ENCODE measurements at regions not wholly inside any gene's neighbourhood (a gene's known extent, or its start where the extent isn't known, plus 50 kb on each side); places are given as distances from the start of the nearest gene placed in this dataset.

DNA sequence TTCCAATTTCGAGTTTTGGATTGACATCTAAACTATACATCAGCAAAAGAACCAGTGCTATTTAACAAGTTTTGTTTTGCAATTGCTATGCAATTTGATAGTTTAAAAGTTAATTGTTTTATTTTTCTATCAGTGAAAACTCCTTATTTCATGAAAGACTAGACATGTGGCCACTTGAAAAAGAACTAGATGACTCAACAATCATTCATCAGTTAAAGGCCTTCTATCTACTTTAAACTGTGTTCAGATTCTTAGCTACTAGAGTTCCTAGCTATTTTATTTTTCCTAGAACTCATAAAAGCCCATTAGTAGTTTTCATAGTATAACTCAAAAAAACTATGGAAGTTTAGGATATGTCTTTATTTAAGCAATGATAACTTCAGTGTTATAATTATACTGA lies 104.6 kb upstream of the LSM8 start:
- no peak for DNase-seq (ENCODE audit: low spot score)

DNA sequence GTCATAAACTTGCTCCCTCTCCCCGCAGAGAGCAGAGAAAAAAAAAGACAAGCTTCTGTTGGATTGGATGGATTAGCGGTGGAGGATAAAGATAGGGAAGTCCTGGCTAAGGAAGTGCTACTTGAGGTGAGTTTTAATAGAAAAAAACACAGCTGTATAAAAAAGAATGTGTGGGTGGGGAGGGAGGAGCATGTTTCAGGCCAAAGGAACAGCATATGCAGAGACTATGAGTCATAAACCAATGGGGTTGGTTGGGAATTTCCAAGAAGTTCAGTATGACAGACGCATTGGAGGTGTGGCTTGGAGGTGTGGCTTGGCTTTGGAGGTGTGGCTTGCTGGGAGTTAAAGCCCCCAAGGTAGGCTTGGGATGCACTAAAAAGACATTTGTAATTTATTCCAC lies 103.0 kb upstream of the LSM8 start:
- peak; percentile 22 for DNase-seq (ENCODE audit: low spot score)

DNA sequence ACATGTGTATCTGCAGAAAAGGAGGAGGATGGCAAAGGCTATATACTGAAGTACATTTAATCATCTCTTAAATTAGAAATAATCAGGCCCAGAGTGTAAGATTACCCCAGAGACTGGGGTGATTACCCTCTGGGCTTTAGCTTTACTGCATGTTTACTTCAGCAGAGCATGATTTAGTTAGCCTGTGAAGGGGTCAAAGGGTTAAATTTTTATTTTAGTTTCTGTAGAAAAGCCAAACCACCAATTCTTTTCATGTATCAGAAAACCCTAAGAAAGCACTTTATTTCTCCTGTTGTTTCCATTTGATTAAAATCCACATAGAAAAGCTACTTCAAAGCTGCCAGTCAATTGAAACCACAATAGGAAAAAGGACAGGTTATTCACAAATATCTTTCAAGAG lies 101.5 kb upstream of the LSM8 start:
- DNase-seq (ENCODE audit: low spot score): no peak

DNA sequence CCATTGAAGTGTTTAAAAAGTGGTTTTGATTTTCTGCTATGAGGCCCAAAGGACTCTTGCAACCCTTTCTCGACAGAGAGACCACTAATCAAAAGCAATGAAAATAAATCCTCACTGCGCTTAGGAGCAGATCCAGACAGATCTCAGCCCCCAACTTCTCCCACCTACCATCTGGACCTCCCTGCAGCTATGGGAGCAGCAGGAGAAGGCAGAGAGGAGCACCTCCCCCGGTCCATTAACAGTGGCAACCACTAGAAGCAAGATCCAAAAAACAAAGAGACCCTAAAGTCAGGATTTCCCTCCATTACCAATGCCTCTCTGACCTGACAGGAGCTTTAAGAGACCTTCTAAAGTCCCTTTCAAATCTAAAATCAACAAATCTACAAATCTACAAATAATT lies 99.0 kb upstream of the LSM8 start:
- no peak for DNase-seq (ENCODE audit: low spot score)

DNA sequence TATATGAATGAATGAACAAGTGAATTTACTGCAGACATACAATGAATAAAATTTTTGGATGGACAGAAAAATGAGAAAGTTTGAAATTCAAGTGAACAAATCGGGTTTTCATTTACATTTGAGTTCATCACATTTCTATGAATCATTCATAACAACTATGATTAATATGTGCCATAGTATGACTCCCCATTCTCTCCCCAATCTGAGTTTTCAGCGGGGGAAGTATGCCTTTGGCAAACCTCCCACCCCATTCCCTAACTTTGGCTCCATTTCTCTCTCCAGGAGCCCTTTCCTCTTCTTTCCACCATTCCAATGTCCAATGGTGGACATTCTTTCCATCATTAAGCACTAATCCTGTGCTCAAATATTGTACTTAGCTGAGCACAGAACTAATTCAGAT lies 96.8 kb upstream of the LSM8 start:
- DNase-seq (ENCODE audit: low spot score): no peak

DNA sequence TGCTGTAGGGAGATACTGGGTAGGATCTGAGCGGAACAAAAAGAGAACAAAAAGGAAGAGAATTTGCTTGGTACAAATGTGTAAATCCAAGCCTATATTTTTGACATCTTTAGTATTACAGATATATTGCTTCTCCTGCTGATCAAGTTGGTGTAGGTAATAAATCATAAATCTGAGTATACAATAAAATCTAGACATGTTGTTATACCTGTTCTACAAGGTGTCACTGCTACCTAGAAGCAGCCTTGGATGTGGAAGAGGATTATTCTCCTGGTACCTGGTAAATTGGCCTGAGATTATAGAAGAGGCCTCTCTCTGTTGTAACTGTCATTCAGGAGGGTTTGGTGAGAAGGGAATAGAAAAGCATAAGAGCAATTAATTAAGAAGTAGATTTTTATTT lies 89.9 kb upstream of the LSM8 start:
- DNase-seq (ENCODE audit: low spot score): no peak

DNA sequence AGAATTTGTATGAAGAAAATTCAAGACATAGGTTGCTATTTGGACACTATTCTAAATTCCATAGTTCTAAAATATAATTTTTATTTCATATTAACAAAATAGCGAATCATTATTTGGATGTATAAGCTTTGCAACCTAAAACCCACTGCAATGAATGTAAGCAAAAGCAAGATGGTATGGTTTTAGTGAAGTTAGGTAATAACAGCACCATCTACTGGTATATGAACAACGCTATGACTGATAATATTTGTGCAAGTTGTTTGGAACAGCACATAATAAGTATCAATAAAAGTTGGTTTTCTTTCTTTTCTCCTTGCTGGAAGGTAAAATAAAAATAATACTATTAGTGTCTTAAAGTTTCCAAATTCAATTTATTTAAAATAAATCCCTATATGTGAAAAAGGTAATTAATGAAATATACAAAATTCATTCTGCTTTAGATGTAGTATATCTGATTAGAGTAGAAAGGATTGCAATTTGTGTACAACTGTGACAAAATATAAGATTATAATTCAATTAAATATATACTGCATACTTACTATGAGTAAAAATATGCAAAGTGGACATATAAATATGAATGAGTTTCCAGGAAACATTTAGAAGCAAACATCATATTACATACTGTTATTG lies 79.0 kb upstream of the LSM8 start:
- DNase-seq (ENCODE audit: low spot score): peak; percentile 9

DNA sequence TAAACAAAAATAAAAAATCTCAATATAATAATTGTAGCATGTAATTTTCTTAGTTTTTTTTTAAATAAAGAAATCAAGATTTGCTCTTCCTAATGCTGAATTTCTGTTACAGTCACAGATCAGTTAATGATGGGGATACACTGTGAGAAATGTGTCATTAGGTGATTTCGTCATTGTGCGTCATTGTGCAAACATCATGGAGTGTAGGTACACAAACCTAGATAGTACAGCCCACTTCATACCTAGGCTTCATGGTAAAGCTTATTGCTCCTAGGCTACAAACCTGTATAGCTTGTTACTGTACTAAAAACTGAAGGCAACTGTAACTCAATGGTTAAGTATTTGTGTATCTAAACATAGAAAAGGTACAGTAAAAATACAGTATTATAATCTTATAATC lies 74.4 kb upstream of the LSM8 start:
- DNase-seq (ENCODE audit: low spot score): no peak

DNA sequence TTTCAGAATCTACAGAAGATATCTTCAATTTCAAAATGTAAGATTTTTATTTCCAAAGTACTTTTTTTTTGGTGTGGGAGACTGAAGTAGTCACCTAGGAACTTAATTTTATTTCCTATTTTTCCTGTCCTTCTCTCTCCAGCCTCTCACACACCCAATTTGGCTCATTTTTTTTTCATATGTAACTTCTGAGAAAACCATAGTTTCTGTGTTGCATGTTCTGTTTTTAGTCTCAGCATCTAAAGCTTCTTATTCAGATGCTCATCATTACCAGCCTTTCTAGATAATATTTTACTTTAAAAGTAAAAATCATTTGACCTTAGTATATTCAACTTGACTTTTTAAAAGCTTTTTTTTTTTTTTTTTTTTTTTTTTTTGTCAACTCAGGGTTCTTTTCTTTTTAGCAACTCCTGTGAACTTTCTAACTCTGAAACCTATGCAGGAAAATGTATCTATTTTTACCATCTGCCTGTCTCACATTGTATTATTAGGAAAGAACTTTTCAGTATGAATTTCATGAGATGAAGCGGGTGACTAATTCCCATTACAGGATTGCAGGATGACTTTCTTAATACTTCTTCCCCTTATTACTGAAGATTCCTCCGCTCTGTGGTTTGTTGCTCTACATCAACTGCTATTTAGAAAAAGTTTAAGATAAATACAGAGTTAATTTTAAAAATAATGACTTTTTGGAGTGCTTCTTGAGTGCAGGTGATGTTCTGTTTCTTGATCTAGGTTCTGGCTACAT lies 73.6 kb upstream of the LSM8 start:
- no peak for DNase-seq (ENCODE audit: low spot score)

DNA sequence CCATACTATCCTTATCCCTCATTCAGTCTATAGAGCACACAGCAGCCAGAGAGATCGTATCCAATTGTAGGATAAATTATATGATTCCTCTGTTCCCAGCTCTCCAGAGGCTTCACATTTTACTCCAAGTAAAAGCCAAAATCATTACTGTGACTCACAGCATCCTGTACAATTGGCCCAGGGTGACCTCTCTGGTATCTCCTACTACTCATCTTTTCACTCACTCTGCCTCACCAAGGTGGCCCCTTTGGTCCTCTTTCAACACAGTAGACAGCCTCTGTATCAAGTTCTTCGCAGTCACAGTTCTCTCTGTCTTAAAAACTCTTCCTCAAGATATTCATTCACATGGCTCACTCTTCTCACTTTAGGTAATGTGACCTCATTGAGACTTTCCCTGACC lies 72.6 kb upstream of the LSM8 start:
- no peak for DNase-seq (ENCODE audit: low spot score)

DNA sequence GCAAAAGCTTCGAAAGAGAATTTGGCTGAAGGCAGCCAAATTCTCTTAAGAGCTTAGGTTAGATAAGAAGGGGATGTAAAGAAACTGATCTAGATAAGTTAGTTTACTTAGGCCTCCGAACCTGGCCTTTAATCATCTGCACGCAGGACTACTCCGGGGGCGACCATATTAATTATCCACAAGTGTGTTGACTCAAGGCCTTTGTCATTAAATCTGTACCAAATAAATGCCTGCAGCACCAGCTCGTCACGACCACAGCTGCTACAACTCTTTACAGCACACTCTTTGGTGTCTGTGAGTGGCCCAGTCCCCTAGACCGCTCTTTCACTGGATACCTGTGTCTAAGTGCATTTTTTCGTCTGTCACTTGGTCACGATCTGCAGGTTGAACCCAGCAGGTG lies 69.8 kb upstream of the LSM8 start:
- no peak for DNase-seq (ENCODE audit: low spot score)

DNA sequence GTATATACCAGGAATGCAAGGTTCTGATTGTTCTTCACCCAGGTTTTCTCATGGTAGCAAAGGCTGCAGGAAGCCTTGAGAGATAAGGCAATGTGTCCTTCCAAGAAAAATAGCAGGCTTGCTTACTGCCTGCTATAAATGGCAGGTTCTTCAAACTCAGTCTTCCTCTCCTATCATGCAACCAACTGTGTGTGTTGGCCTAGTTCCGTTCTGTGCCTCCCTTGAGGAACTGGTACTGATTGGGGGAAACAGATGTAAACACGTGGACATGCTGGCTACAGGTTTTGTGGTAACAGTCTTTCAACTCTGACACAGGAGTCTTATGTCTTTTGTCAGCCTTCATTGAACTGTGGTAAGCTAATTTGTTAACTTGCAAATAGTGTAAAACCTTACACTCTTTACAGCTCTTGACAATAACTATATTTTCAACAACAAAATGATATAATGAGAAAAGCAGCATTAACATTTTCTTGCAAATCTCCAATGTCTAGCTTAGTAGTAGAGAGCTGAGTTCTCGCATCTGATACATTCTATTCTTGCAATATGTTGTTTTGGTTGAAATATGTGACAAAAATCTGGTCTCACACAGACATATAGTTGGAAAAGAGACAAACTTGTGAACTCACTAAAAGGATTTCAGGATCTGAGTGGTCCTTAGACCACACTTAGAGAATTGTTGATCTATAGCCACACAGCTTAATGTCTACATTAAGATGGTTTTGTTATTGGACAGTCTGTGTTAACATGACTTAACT lies 54.7 kb upstream of the LSM8 start:
- DNase-seq (ENCODE audit: low spot score): no peak

DNA sequence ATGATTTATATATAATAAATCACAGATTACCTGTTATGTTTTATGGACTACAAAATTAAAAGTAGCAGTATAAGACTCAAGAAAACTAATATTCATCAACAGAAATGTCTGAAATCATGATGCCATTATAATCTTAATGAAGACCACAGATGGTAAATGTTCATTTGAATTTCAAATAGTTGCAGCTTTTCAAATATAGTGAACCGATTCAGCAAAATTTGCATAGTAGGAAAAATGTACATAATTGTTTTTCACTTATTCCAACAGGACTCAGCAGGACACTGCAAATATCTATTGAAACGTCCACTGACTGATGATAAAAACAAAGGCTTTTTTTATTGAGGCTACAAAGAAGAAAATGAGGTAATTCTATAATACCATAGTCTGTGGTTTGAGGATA lies 51.2 kb upstream of the LSM8 start:
- no peak for DNase-seq (ENCODE audit: low spot score)
